ENCODE measurements at regions not wholly inside any gene's neighbourhood (a gene's known extent, or its start where the extent isn't known, plus 50 kb on each side); places are given as distances from the start of the nearest gene placed in this dataset.

DNA sequence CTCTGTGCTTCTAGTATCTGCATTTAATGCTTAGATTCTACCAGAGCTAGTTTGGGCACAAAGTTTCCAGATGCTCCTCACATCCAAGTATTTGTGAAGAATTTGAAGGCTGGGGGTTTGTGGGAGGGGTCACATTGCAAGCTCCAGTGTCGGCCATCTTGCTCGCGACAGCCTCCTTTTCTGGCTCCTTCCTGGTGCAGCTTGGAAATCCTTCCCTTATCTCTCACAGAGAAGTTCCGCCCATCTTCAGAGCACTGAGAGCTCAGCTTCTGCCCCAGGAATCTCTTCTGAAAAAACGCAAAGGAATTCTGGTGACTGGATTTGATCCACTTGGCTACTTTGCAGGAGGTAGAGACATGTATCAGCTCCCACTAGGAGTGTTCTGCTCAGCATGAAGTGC is 497.5 kb downstream of the TBC1D22A start:
- TF ChIP-seq, protein P1, sequence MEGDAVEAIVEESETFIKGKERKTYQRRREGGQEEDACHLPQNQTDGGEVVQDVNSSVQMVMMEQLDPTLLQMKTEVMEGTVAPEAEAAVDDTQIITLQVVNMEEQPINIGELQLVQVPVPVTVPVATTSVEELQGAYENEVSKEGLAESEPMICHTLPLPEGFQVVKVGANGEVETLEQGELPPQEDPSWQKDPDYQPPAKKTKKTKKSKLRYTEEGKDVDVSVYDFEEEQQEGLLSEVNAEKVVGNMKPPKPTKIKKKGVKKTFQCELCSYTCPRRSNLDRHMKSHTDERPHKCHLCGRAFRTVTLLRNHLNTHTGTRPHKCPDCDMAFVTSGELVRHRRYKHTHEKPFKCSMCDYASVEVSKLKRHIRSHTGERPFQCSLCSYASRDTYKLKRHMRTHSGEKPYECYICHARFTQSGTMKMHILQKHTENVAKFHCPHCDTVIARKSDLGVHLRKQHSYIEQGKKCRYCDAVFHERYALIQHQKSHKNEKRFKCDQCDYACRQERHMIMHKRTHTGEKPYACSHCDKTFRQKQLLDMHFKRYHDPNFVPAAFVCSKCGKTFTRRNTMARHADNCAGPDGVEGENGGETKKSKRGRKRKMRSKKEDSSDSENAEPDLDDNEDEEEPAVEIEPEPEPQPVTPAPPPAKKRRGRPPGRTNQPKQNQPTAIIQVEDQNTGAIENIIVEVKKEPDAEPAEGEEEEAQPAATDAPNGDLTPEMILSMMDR (IDR thresholded peaks at IDR 0.05), result no peak
- Histone ChIP-seq H3K4me3 (no peak overlapping the region), H3K36me3 (no peaks in the 10 kb centered on the region), H3K4me1 (no peaks in the 10 kb centered on the region), H3K27ac (no peak overlapping the region), H3K9me3 (no peaks in the 10 kb centered on the region), H3K27me3 (no peaks in the 10 kb centered on the region)
- DNase-seq (ENCODE audit: low spot score), result no peak

DNA sequence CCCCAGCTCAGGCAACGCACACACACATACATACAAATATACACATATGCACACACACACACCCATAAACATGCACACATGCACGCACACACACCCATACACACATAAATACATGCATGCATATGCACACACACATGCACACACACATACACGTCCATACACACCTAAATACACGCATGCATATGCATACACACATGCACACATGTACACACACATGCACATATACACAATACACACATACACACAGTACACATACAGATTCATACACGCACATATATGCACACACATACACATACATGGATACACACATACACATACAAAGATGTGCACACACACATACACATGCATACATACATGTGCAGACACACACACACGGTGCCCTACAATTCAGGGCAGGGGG is 496.6 kb downstream of the TBC1D22A start:
- no peaks in the 10 kb centered on the region for H3K36me3 ChIP-seq
- no peak for DNase-seq (ENCODE audit: low spot score)
- H3K9me3 ChIP-seq, result no peaks in the 10 kb centered on the region
- no peak overlapping the region for H3K4me3 ChIP-seq
- H3K27me3 ChIP-seq, result no peaks in the 10 kb centered on the region
- TF ChIP-seq, protein P1 (IDR thresholded peaks at IDR 0.05), result no peak
- H3K4me1 ChIP-seq, result no peaks in the 10 kb centered on the region
- H3K27ac ChIP-seq, result no peak overlapping the region

DNA sequence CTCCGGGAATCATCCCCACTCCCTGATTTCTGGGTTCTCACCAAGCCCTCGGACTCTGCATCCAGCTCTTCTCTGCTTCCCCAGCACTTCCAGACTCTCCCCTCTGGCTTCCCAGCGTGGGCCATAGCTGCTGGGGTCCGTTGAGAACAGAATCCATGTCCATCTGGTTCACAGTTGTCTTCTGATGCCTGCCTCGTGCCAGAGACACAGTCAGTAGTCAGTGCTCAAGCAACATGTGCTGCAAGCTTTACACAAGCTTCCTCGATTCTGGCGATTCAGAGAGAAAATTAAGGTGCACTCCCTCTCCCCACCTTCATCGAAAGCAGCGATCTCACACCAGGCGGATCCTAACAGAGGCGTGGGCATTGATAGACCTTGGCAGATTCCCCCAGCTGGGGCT is 495.5 kb downstream of the TBC1D22A start:
- DNase-seq (ENCODE audit: low spot score), result no peak
- H3K9me3 ChIP-seq, result peaks cover 0 to 10% of the 10 kb centered on the region in 2 donors
- no peaks in the 10 kb centered on the region for H3K27me3 ChIP-seq
- H3K36me3 ChIP-seq, result no peaks in the 10 kb centered on the region
- TF ChIP-seq, protein P1 (IDR thresholded peaks at IDR 0.05), result no peak
- H3K27ac ChIP-seq, result no peak overlapping the region
- no peaks in the 10 kb centered on the region for H3K4me1 ChIP-seq
- no peak overlapping the region for H3K4me3 ChIP-seq

DNA sequence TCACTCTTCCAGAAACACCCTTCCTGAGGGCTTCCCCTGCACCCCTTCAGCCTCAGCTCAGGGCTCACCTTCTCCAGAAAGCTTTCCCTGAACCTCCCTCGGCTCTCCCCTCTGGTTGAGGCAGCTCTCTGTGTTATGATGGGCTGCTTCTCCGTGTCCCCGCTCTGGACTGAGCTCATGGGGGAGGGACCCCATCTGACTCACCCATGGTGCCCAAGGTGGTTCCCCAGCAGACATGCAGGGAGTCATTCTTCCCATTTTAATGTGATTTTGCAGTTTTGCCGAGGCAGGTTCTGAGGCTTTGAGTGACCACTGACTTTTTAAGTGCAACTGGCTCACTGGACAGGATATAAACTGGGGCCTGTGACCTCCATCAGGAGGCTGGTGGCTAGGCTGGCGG is 495.1 kb downstream of the TBC1D22A start:
- no peaks in the 10 kb centered on the region for H3K27me3 ChIP-seq
- peaks cover 0 to 11% of the 10 kb centered on the region in 2 donors for H3K9me3 ChIP-seq
- no peak overlapping the region for H3K27ac ChIP-seq
- no peaks in the 10 kb centered on the region for H3K4me1 ChIP-seq
- no peak overlapping the region for H3K4me3 ChIP-seq
- TF ChIP-seq, protein P1 (IDR thresholded peaks at IDR 0.05), result no peak
- no peak for DNase-seq (ENCODE audit: low spot score)
- no peaks in the 10 kb centered on the region for H3K36me3 ChIP-seq

DNA sequence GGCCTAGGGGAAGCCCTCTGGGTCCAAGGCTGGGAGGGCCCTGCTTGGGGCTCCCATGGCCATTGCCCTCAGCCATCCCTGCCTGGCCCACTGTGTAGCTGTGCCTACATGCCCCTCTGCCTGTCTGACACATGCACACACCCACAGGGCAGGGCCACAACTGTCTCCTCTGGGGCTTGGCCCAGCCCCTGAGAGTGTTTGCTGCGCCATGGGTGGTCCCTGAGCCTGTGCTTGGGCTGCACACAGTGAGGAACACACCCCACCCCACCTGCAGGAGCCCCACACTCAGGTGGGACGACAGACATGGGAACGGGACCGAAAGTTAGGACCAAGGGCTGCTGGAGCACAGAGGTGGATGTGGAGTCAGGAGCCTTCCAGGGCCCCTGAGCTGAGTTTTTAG is 489.5 kb downstream of the TBC1D22A start:
- Histone ChIP-seq H3K36me3 (no peaks in the 10 kb centered on the region), H3K9me3 (peaks cover 0 to 11% of the 10 kb centered on the region in 2 donors), H3K27ac (no peak overlapping the region), H3K4me3 (no peak overlapping the region), H3K4me1 (no peaks in the 10 kb centered on the region), H3K27me3 (no peaks in the 10 kb centered on the region)
- TF ChIP-seq, protein P1 (IDR thresholded peaks at IDR 0.05), result no peak
- DNase-seq (ENCODE audit: low spot score), result no peak

DNA sequence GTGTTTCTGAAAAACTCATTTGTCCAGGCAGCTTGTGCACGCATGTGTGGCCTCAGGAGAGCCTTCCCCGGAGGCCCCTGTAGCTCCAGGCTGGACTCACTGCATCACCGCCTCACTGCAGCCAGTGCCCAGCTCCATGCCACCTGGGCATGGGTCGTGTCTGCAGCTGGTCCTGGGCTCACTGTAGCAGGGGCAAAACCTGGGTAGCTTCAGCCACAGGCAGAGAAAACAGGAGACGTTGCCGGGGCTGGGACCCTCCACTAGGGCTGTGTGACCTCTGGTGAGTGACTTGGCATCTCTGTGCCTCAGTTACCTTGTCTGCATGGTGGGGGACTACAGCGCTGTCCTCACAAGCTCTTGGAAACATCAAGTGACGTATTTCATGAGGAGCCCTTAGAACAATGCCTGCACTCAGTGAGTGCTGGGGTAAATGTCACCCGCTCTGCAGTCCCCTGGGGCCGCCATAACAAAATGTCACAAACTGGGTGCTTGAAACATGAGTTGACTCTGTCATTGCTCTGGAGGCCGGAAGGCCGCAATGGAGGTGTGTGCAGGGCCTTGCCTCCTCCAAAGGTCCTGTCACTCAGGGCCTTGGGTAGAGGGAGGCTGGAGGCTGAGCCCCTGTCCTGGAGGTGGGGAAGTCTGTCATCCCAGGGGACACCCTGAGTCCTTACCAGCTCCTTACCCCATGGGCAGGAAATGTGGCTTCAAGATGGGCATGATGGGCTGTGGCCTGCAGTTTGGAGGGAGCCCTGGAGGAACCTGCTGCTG is 488.7 kb downstream of the TBC1D22A start:
- Histone ChIP-seq H3K36me3 (no peaks in the 10 kb centered on the region), H3K4me1 (no peaks in the 10 kb centered on the region), H3K9me3 (peaks cover 0 to 11% of the 10 kb centered on the region in 2 donors), H3K27ac (no peak overlapping the region), H3K27me3 (no peaks in the 10 kb centered on the region), H3K4me3 (no peak overlapping the region)
- no peak for DNase-seq (ENCODE audit: low spot score)
- TF ChIP-seq, protein P1 (IDR thresholded peaks at IDR 0.05), result no peak

All from right atrium auricular region (tissue), 2 donors.